ENCODE measurements at regions not wholly inside any gene's neighbourhood (a gene's known extent, or its start where the extent isn't known, plus 50 kb on each side); places are given as distances from the start of the nearest gene placed in this dataset.

- Mint-ChIP-seq H3K27ac (no peak overlapping the region), H3K27me3 (no peaks in the 10 kb centered on the region), H3K4me3 (no peak overlapping the region), H3K9me3 (peaks cover 4% of the 10 kb centered on the region), H3K4me1 (ENCODE audit: low read depth) (no peaks in the 10 kb centered on the region), H3K36me3 (ENCODE audit: low read depth) (no peaks in the 10 kb centered on the region)
- TF ChIP-seq CTCF (IDR thresholded peaks at IDR 0.05), result no peak
- intact Hi-C loops (cut with DNase I, micrococcal nuclease), result no loop called here
- DNase-seq (no peak), ATAC-seq (ENCODE audit: poor library complexity) (no peak)
- no peak overlapping the region for H3K27ac ChIP-seq (ENCODE audit: low read depth in 1 of 2, low read length in 2 of 2)
- ChIA-PET CTCF (no interaction called here), POLR2A (no interaction called here)
- H3K36me3 ChIP-seq (ENCODE audit: insufficient read depth, low read length), result no peaks in the 10 kb centered on the region
- H3K9me3 ChIP-seq (ENCODE audit: control insufficient read depth in 1 of 2, insufficient read depth in 1 of 2, low read length in 2 of 2), result no peaks in the 10 kb centered on the region
- H3K4me1 ChIP-seq (ENCODE audit: insufficient read depth, low read length), result no peaks in the 10 kb centered on the region
- H3K4me3 ChIP-seq (ENCODE audit: low read length), result no peak overlapping the region
- H3K27me3 ChIP-seq (ENCODE audit: control insufficient read depth in 1 of 2, insufficient read depth in 2 of 2, low read length in 2 of 2), result no peaks in the 10 kb centered on the region
These were observed 634.2 kb upstream of the SETBP1 start for GRCh38 chr18:44046376-44046975.

GRCh38 chr18:44047585-44047984 is 633.1 kb upstream of the SETBP1 start:
- peaks cover 4% of the 10 kb centered on the region for H3K9me3 Mint-ChIP-seq
- DNase-seq, result no peak
- CTCF ChIA-PET, result no interaction called here
- Histone ChIP-seq H3K27ac (ENCODE audit: low read depth in 1 of 2, low read length in 2 of 2) (no peak overlapping the region), H3K4me1 (ENCODE audit: insufficient read depth, low read length) (no peaks in the 10 kb centered on the region), H3K4me3 (ENCODE audit: low read length) (no peak overlapping the region), H3K9me3 (ENCODE audit: control insufficient read depth in 1 of 2, insufficient read depth in 1 of 2, low read length in 2 of 2) (no peaks in the 10 kb centered on the region), H3K27me3 (ENCODE audit: control insufficient read depth in 1 of 2, insufficient read depth in 2 of 2, low read length in 2 of 2) (no peaks in the 10 kb centered on the region), H3K36me3 (ENCODE audit: insufficient read depth, low read length) (no peaks in the 10 kb centered on the region)
- no peak for ATAC-seq (ENCODE audit: poor library complexity)
- POLR2A ChIA-PET, result no interaction called here
- intact Hi-C loops (cut with DNase I, micrococcal nuclease), result no loop called here
- H3K27me3 Mint-ChIP-seq, result no peaks in the 10 kb centered on the region
- no peak overlapping the region for H3K27ac Mint-ChIP-seq
- H3K4me1 Mint-ChIP-seq (ENCODE audit: low read depth), result no peaks in the 10 kb centered on the region
- no peak for TF ChIP-seq CTCF (IDR thresholded peaks at IDR 0.05)
- no peaks in the 10 kb centered on the region for H3K36me3 Mint-ChIP-seq (ENCODE audit: low read depth)
- H3K4me3 Mint-ChIP-seq, result no peak overlapping the region

GRCh38 chr18:44048435-44048834 is 632.3 kb upstream of the SETBP1 start:
- Histone ChIP-seq H3K27ac (ENCODE audit: low read depth in 1 of 2, low read length in 2 of 2) (no peak overlapping the region), H3K4me1 (ENCODE audit: insufficient read depth, low read length) (no peaks in the 10 kb centered on the region), H3K36me3 (ENCODE audit: insufficient read depth, low read length) (no peaks in the 10 kb centered on the region), H3K9me3 (ENCODE audit: control insufficient read depth in 1 of 2, insufficient read depth in 1 of 2, low read length in 2 of 2) (no peaks in the 10 kb centered on the region), H3K4me3 (ENCODE audit: low read length) (no peak overlapping the region), H3K27me3 (ENCODE audit: control insufficient read depth in 1 of 2, insufficient read depth in 2 of 2, low read length in 2 of 2) (no peaks in the 10 kb centered on the region)
- no peak overlapping the region for H3K27ac Mint-ChIP-seq
- TF ChIP-seq CTCF (IDR thresholded peaks at IDR 0.05), result no peak
- intact Hi-C loops (cut with DNase I, micrococcal nuclease), result no loop called here
- no peaks in the 10 kb centered on the region for H3K4me1 Mint-ChIP-seq (ENCODE audit: low read depth)
- no peak overlapping the region for H3K4me3 Mint-ChIP-seq
- POLR2A ChIA-PET, result no interaction called here
- H3K36me3 Mint-ChIP-seq (ENCODE audit: low read depth), result no peaks in the 10 kb centered on the region
- no peaks in the 10 kb centered on the region for H3K27me3 Mint-ChIP-seq
- H3K9me3 Mint-ChIP-seq, result peaks cover 2% of the 10 kb centered on the region
- DNase-seq, result no peak
- no peak for ATAC-seq (ENCODE audit: poor library complexity)
- CTCF ChIA-PET, result no interaction called here
